ENCODE measurements at regions not wholly inside any gene's neighbourhood (a gene's known extent, or its start where the extent isn't known, plus 50 kb on each side); places are given as distances from the start of the nearest gene placed in this dataset.

DNA sequence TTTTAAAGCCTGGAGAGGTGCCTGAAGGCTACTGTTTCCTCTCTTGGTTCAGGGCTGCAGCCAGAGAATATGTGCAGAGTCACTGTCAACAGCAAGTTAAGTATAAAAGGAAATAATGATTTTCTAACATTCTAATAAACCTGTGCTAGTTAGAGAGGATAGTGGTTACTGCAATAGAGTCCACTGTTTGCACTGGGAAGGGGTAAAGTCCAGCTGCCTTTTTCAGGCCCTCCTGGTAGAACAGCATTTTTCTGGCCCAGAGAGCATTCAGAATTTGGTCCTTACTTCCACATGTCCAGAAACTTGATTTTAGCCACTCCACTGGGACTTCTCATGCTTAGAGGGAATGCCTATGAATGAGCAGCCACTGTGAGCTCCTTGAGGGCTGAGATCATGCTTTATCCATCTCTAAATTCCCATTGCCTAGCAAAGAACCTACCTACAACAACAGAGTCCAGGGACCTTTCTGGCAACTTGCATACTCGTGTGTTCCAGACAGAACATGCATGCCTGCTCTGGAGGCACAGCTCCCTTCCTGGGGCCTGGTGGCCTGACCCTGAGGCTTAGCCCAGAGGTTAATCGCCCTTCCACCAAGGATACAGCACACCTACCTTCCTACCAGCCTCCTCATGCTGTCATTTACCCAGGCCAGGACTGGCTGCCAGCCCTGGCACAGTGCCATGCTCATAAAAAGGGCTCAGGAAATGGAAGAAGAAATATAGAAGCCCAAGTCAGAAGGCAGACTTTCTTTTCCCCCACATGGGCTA is 50.3 kb upstream of the ATP13A3 start:
- DNase-seq (ENCODE audit: low read depth): peak; percentile 57

Data from RPMI7951 (cell line).